H9 (cell line): ENCODE measurements at regions not wholly inside any gene's neighbourhood (a gene's known extent, or its start where the extent isn't known, plus 50 kb on each side); places are given as distances from the start of the nearest gene placed in this dataset.

Source experiments
- DNase-seq: peaks from one replicate; pipeline ENCODE4 v3.0.0-alpha.2; 2017
- H2AFZ ChIP-seq: one replicate; pipeline ENCODE4 v1.6.1; 2013; ENCODE audit warnings: mild to moderate bottlenecking, low read length, control low read depth, moderate library complexity
- H2AK5ac ChIP-seq: 2 replicates; pipeline ENCODE4 v1.6.1; 2013; ENCODE audit warnings: low read length, control low read depth, mixed read lengths; ENCODE audit not compliant: insufficient read length
- H2BK120ac ChIP-seq: one replicate; pipeline ENCODE4 v1.6.1; 2013; ENCODE audit warnings: low read depth, mild to moderate bottlenecking, low read length, control low read depth, inconsistent platforms; ENCODE audit not compliant: poor library complexity, severe bottlenecking
- H2BK12ac ChIP-seq: 2 replicates; pipeline ENCODE4 v1.6.1; 2013; ENCODE audit warnings: low read length, control low read depth, mixed read lengths, low read depth; ENCODE audit not compliant: insufficient read length
- H2BK15ac ChIP-seq: 2 replicates; pipeline ENCODE4 v1.6.1; 2013; ENCODE audit warnings: low read depth, low read length, control low read depth
- H2BK20ac ChIP-seq: one replicate; pipeline ENCODE4 v1.6.1; 2013; ENCODE audit warnings: low read depth, mild to moderate bottlenecking, low read length, control low read depth, inconsistent platforms; ENCODE audit not compliant: poor library complexity, severe bottlenecking
- H2BK5ac ChIP-seq: 2 replicates; pipeline ENCODE4 v1.6.1; 2013; ENCODE audit warnings: low read length, control low read depth, mixed read lengths; ENCODE audit not compliant: insufficient read length
- H3K14ac ChIP-seq: 2 replicates; pipeline ENCODE4 v1.6.1; 2013; ENCODE audit warnings: low read length, control low read depth; ENCODE audit not compliant: insufficient read depth
- H3K18ac ChIP-seq: 2 replicates; pipeline ENCODE4 v1.6.1; 2013; ENCODE audit warnings: low read depth, mild to moderate bottlenecking, mixed read lengths, low read length, control low read depth; ENCODE audit not compliant: insufficient read length
- H3K23ac ChIP-seq: 2 replicates; pipeline ENCODE4 v1.6.1; 2013; ENCODE audit warnings: low read length, control low read depth, mixed read lengths, low read depth; ENCODE audit not compliant: insufficient read length
- H3K23me2 ChIP-seq: 2 replicates; pipeline ENCODE4 v1.6.1; 2013; ENCODE audit warnings: low read depth, mild to moderate bottlenecking, mixed read lengths, low read length, control low read depth; ENCODE audit not compliant: insufficient read length, poor library complexity, severe bottlenecking
- H3K27ac ChIP-seq: 2 replicates; pipeline ENCODE4 v1.5.1; 2013; ENCODE audit warnings: low read length, control low read depth, mixed read lengths, low read depth; ENCODE audit not compliant: insufficient read length
- H3K27me3 ChIP-seq: 2 replicates; pipeline ENCODE4 v1.6.1; 2013; ENCODE audit warnings: low read length, control low read depth, inconsistent platforms; ENCODE audit not compliant: insufficient read depth
- H3K4ac ChIP-seq: 2 replicates; pipeline ENCODE4 v1.6.1; 2013; ENCODE audit warnings: low read depth, mild to moderate bottlenecking, control low read depth, inconsistent platforms, low read length, moderate library complexity
- H3K4me1 ChIP-seq: 2 replicates; pipeline ENCODE4 v1.6.1; 2013; ENCODE audit warnings: low read length, control low read depth, inconsistent platforms; ENCODE audit not compliant: insufficient read depth
- H3K4me2 ChIP-seq: 2 replicates; pipeline ENCODE4 v1.6.1; 2013; ENCODE audit warnings: low read length, control low read depth, mixed read lengths; ENCODE audit not compliant: insufficient read length, insufficient read depth
- H3K56ac ChIP-seq: 2 replicates; pipeline ENCODE4 v1.6.1; 2013; ENCODE audit warnings: low read depth, mild to moderate bottlenecking, mixed read lengths, low read length, control low read depth; ENCODE audit not compliant: insufficient read length
- H3K79me1 ChIP-seq: 2 replicates; pipeline ENCODE4 v1.6.1; 2013; ENCODE audit warnings: low read depth, mild to moderate bottlenecking, moderate library complexity, low read length, control low read depth, inconsistent platforms; ENCODE audit not compliant: insufficient read depth, poor library complexity, severe bottlenecking
- H3K79me2 ChIP-seq: 2 replicates; pipeline ENCODE4 v1.6.1; 2013; ENCODE audit warnings: low read length, control low read depth, inconsistent platforms; ENCODE audit not compliant: insufficient read depth
- H3K9ac ChIP-seq: 2 replicates; pipeline ENCODE4 v1.6.1; 2013; ENCODE audit warnings: low read length, control low read depth, mixed read lengths; ENCODE audit not compliant: insufficient read length; ENCODE audit errors: extremely low read depth
- H3K9me3 ChIP-seq: one replicate; pipeline ENCODE4 v1.6.1; 2013; ENCODE audit warnings: low read depth, low read length, inconsistent platforms; ENCODE audit not compliant: control insufficient read depth
- H3T11ph ChIP-seq: one replicate; pipeline ENCODE4 v1.6.1; 2013; ENCODE audit warnings: mild to moderate bottlenecking, low read length, control low read depth, inconsistent platforms
- H4K20me1 ChIP-seq: one replicate; pipeline ENCODE4 v1.6.1; 2013; ENCODE audit not compliant: control insufficient read depth, insufficient read length, insufficient read depth
- H4K5ac ChIP-seq: 2 replicates; pipeline ENCODE4 v1.6.1; 2013; ENCODE audit warnings: low read depth, mild to moderate bottlenecking, mixed read lengths, low read length, control low read depth; ENCODE audit not compliant: insufficient read length
- H4K8ac ChIP-seq: replicated peaks from 2 replicates; pipeline ENCODE4 v1.6.1; 2013; ENCODE audit warnings: low read length, control low read depth, mixed read lengths, low read depth; ENCODE audit not compliant: insufficient read length
- H4K91ac ChIP-seq: 2 replicates; pipeline ENCODE4 v1.6.1; 2013; ENCODE audit warnings: low read depth, mild to moderate bottlenecking, moderate library complexity, mixed read lengths, low read length, control low read depth; ENCODE audit not compliant: insufficient read length
- H3K27ac Mint-ChIP-seq, 3 experiments: 2 replicates in 2 of 3; 3 replicates in 1 of 3; pipeline ENCODE4 v1.8.0; 2020 to 2021; ENCODE audit warnings: mixed read lengths in 3 of 3, mild to moderate bottlenecking in 1 of 3, moderate library complexity in 1 of 3
- H3K27me3 Mint-ChIP-seq: 2 replicates; pipeline ENCODE4 v1.8.0; 2021; ENCODE audit warnings: low read depth, mild to moderate bottlenecking, moderate library complexity, mixed read lengths
- H3K36me3 Mint-ChIP-seq, 3 experiments: 2 replicates in 2 of 3; 3 replicates in 1 of 3; pipeline ENCODE4 v1.8.0; 2020 to 2021; ENCODE audit warnings: low read depth in 3 of 3, mixed read lengths in 3 of 3; ENCODE audit not compliant: insufficient read depth in 1 of 3
- H3K4me1 Mint-ChIP-seq, 2 experiments: 2 replicates each; pipeline ENCODE4 v1.8.0; 2020; ENCODE audit warnings: mixed read lengths in 2 of 2
- H3K4me3 Mint-ChIP-seq, 2 experiments: 2 replicates in 1 of 2; 3 replicates in 1 of 2; pipeline ENCODE4 v1.8.0; 2020 to 2021; ENCODE audit warnings: mild to moderate bottlenecking in 2 of 2, mixed read lengths in 2 of 2, moderate library complexity in 1 of 2
- H3K9me3 Mint-ChIP-seq, 2 experiments: 2 replicates in 1 of 2; 3 replicates in 1 of 2; pipeline ENCODE4 v1.8.0; 2020; ENCODE audit warnings: mild to moderate bottlenecking in 2 of 2, mixed read lengths in 2 of 2, moderate library complexity in 1 of 2
- CTCF ChIP-seq: fragments of 200-600 bp; sonication (generic); conservative IDR thresholded peaks from 3 replicates; pipeline ENCODE4 v1.8.0; 2021; ENCODE audit warnings: antibody characterized with exemption, mild to moderate bottlenecking
- WGBS: extraction: QIAGEN DNeasy Blood & Tissue Kit; methylation state at CpG from one replicate; pipeline ENCODE4 v1.1.7; 2013; ENCODE audit warnings: missing lambda C conversion rate, low lambda C conversion rate, mixed read lengths; ENCODE audit not compliant: insufficient read length; ENCODE audit errors: extremely low coverage; 5-methylcytosine and 5-hydroxymethylcytosine counted together

DNA sequence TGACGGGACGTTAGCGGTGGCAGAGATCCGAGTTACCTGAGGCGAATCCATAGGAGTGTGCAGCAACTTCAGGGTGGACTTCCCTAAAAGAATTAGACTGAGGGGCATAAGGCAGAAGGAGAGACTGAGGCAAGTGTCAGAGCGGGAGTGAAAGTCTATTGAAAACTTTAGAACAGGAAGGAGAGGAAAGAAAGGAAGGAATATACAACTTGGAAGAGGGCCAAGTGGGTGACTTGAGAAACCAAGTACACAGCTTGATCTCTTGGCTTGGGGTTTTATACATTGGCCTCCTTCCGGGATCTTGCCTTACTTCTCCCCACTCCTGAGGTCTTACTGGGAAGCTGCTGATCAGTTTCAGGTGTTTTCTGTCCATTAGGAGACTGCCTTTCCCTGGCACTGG, 84.9 kb downstream of the SNX18 start:
- H4K5ac ChIP-seq, result no peak overlapping the region
- WGBS, result no CpG with 5 or more reads among the region's 7 CpGs
- H3K23me2 ChIP-seq, result no peaks in the 10 kb centered on the region

More for the DNA sequence above, 84.9 kb downstream of the SNX18 start:
- no peak overlapping the region for H3K9ac ChIP-seq
- H2AK5ac ChIP-seq, result no peak overlapping the region
- no peak overlapping the region for H3K27ac ChIP-seq
- no peak overlapping the region for H4K91ac ChIP-seq
- no peaks in the 10 kb centered on the region for H3K79me2 ChIP-seq
- H3K4me2 ChIP-seq, result no peak overlapping the region
- Mint-ChIP-seq H3K4me3 (no peak overlapping the region), H3K27me3 (peaks cover 2% of the 10 kb centered on the region; the same call in 1 of the 2 replicates), H3K9me3 (peaks cover 4 to 16% of the 10 kb centered on the region in 2 experiments), H3K4me1 (no peaks in the 10 kb centered on the region), H3K27ac (no peak overlapping the region), H3K36me3 (peaks cover 2 to 4% (median 3%) of the 10 kb centered on the region in 3 experiments; a peak in 3 of 7 replicates)
- H4K20me1 ChIP-seq, result no peaks in the 10 kb centered on the region
- H4K8ac ChIP-seq, result no peak overlapping the region
- H2BK120ac ChIP-seq, result no peak overlapping the region
- H2BK20ac ChIP-seq, result no peak overlapping the region
- DNase-seq, result no peak
- H3K56ac ChIP-seq, result no peak overlapping the region
- no peak overlapping the region for H3K18ac ChIP-seq
- H3K79me1 ChIP-seq, result no peaks in the 10 kb centered on the region
- no peak overlapping the region for H2BK15ac ChIP-seq
- no peak overlapping the region for H3K14ac ChIP-seq
- no peaks in the 10 kb centered on the region for H3K27me3 ChIP-seq
- no peaks in the 10 kb centered on the region for H3K9me3 ChIP-seq
- H3K4me1 ChIP-seq, result no peaks in the 10 kb centered on the region
- no peak overlapping the region for H2BK12ac ChIP-seq
- TF ChIP-seq CTCF, result no peak
- H2BK5ac ChIP-seq, result no peak overlapping the region
- no peak overlapping the region for H3K23ac ChIP-seq
- H2AFZ ChIP-seq, result no peak overlapping the region
- no peak overlapping the region for H3T11ph ChIP-seq
- H3K4ac ChIP-seq, result no peak overlapping the region
